Cardiac septum (tissue), 1 donor: ENCODE measurements at regions not wholly inside any gene's neighbourhood (a gene's known extent, or its start where the extent isn't known, plus 50 kb on each side); places are given as distances from the start of the nearest gene placed in this dataset.

Experiments
- DNase-seq: peaks from one replicate; pipeline ENCODE4 v3.0.0-alpha.2; 2020; ENCODE audit warnings: low spot score
- intact Hi-C: fragments of 100-400 bp; cut with DNase I; formaldehyde crosslinking; loops from one replicate; pipeline ENCODE4 v1.14.0; 2022
- donor health status: DM: no; HTN: no; CAD: no.

DNA sequence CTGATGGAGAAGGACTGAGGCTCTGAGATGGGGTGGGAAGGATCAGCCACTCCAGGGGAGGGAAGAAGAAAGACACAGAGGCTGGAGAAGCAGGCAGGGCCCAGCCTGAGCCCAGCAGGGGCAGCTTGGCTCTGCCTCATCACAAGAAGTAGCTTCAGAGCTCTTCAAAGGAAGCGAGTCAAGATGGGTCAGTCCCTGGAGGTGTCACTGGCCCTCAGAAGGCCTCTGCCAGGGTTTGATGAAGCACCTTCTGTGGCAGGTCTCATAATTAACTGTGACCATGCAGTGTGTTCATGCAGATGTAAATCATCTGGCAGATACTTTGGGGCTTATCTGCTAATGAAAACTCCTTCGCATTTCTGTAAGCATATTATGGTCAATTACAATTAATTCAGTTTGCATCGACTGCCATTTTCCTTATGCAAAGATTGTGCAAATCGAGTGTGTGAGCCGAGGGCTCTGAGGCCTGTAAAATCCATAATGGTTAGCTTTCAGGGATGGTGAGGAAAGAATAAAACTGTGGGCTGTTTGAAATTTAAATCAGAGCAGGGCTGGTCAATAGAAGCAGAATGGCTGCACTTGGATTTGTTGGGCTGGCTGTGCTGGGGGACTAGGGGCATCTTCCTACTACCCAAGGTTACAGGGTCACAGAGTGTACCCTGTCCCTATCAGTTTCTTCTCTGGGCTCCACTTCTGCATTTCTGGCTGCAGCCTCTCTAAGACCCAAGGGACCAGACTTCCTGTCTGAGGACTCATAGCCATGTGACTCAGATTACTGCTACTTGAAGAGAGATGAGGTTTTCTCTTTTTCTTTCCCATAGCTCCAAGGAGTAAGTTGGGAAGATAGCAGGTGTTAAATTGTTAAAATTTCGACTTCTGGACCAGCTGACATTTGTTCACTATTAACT is 376.6 kb downstream of the DHX35 start:
- no peak for DNase-seq

DNA sequence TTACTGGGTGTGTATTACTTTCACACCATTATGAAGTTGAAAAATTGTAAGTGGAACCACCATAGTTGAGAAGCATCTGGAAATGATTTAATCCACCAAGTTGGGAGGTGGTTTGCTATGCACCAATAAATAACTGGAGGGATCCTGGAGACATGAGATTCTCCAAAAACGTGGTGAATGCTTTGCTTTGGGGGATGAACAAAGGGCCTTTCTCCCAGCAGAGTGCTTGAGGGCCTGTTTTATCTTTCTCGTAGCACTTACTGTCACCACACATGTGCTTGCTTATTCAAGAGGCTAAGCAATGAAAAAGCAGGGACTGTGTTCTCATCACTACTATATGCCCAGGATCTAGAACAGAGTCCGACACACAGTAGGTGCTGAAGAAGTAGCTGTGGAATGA is 371.1 kb downstream of the DHX35 start:
- DNase-seq, result no peak
- intact Hi-C loops, result no loop called here

More for the DNA sequence above, 376.6 kb downstream of the DHX35 start:
- intact Hi-C loops, result no loop called here

- DNase-seq, result no peak
- intact Hi-C loops, result no loop called here
These were observed 366.2 kb downstream of the DHX35 start for GRCh38 chr20:39328347-39328746.

- intact Hi-C loops, result no loop called here
- DNase-seq, result no peak
These were observed 363.9 kb downstream of the DHX35 start for GRCh38 chr20:39326050-39326449.

DNA sequence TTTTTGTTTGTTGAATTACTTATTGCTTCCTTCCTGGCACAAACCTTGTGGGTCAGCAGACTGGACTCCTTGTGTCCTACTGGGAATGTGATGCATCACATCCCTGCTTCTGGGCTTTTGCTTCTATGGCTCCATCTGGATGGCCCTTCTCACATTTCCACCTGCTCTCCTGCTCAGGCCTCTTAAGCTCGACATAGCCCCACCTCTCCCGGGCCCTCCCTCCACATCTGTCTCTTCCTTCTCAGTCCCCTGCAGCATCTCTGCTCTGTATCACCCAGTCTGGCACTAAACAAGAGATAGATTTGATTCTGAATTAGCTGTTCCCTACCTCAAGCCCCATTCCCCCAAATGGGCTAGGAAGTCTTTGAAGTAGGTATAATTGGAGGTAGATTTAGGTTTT is 356.8 kb downstream of the DHX35 start:
- DNase-seq, result no peak
- intact Hi-C loops, result no loop called here

DNA sequence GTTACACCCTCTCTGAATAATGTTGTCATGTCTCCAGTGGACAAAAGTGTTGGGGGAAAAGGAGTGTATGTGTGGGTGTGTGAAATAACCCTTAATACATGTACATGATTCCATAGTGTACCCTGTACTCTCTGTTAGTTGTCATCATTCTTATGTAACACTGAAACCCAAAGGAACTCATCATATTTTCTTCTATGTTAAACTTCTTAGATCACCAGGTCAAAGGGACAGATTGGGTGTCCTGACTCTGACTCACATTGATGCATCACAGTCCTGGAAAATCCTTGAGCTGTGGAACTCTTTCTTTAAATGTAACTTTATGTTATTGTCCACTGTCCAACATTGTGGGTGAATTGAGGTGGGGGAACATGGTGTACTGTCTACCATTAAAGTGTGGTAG is 350.5 kb downstream of the DHX35 start:
- intact Hi-C loops, result no loop called here
- DNase-seq, result no peak

- DNase-seq, result no peak
- intact Hi-C loops, result no loop called here
These were observed 349.8 kb downstream of the DHX35 start for GRCh38 chr20:39311851-39312506.

GRCh38 chr20:39310363-39310995 is 348.3 kb downstream of the DHX35 start:
- no peak for DNase-seq
- intact Hi-C loops, result no loop called here

DNA sequence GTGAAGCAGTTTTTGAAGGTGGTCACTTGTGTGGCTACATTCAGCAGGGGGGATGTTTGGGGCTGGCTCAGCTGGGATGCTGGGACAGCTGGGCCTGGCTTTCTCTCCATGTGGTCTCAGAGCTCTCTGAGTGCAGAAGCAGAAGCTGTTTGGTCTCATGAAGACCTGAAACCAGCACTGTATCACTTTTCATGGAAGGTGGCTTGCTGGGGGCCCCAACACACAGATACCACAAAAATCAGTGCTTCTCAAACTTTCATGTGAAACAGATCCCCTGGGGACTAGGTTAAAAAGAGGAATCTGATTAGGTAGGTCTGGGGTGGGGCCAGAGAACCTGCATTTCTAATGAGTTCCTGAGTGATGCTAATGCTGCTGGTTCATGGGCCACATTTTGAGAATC is 347.3 kb downstream of the DHX35 start:
- no peak for DNase-seq
- intact Hi-C loops, result no loop called here

DNA sequence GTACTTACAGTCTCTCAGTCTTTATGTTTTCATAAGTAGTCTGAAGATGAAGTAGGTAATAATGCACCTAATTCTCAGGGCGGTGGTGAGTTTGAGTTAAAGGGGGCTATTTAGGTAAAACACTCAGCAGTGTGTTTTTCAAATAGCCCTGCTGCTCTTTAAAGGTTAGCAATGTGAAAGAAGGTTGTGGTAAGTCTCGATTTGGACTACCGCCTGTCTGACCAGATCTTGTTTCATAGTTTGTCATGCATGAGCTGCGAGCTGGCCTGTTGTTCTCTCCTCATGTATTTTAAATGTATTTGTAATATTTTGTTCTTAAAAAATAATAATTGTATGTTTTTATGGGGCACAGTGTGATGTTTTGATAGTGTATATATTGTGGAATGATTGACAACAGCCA is 340.2 kb downstream of the DHX35 start:
- intact Hi-C loops, result no loop called here
- no peak for DNase-seq

- DNase-seq, result no peak
- intact Hi-C loops, result no loop called here
These were observed 337.6 kb downstream of the DHX35 start for GRCh38 chr20:39299783-39300182.

- intact Hi-C loops, result no loop called here
- DNase-seq, result no peak
These were observed 336.7 kb downstream of the DHX35 start for GRCh38 chr20:39298571-39299506.

DNA sequence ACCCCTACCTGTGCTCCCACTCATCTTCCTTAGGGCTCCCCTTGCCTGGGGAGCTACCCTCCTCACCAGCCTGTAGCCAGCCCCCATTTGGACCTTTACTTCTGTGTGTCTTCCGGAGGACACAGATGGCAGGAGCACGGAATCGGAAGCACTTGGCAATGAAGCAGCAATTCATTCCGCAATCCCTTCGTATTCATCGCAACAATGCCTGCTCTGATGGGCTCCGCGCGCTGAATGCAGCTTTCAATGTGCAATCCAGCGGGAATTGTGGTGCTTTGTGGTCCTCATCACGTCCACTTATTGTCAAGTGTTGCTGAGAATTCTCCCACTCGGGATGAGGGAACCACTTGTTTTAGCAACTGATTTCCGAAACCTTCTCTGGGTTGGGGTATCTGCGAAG is 336.0 kb downstream of the DHX35 start:
- intact Hi-C loops, result no loop called here
- DNase-seq, result no peak

DNA sequence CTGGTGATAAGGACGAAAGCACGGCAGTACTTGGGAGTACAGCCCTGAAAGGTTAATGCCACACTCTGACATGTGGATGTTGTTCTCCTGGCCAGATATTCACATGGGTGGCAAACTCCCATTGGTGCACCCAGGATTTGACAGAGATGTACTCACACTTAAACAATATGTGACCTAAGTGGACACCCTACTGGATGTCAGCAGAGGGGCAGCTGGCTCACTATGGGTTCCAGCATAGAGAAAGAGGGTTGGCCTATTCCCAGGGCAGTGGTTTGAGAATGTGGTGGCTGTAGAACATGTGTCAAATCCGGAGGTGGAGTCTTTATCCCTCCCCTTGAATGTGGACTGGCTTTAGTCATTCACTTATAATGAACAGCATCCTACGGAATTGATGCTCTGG is 333.2 kb downstream of the DHX35 start:
- no peak for DNase-seq
- intact Hi-C loops, result no loop called here

- DNase-seq, result no peak
- intact Hi-C loops, result no loop called here
These were observed 332.1 kb downstream of the DHX35 start for GRCh38 chr20:39294137-39294725.

- intact Hi-C loops, result no loop called here
- DNase-seq, result no peak
These were observed 330.1 kb downstream of the DHX35 start for GRCh38 chr20:39292193-39292736.

DNA sequence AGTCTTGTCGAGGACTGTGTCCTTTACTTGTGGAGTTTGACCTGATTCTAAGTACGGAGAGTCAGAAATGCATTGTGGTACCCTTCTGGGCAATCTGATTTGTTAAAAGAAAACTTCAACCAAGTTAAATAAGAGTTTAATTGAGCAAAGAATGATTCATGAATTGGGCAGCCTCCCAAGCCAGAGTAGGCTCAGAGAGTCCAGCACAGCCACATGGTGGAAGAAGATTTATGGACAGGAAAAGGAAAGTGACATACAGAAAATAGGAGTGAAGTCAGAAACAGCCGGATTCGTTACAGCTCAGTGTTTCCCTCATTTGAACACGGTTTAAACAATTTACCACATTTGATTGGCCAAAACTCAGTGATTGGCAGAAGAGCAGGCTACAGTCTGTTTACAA is 329.2 kb downstream of the DHX35 start:
- intact Hi-C loops, result no loop called here
- DNase-seq, result no peak

- no peak for DNase-seq
- intact Hi-C loops, result no loop called here
These were observed 328.4 kb downstream of the DHX35 start for GRCh38 chr20:39290575-39290974.

- intact Hi-C loops, result no loop called here
- DNase-seq, result no peak
These were observed 327.7 kb downstream of the DHX35 start for GRCh38 chr20:39289831-39290230.
